Calu3 (cell line): ENCODE measurements at regions not wholly inside any gene's neighbourhood (a gene's known extent, or its start where the extent isn't known, plus 50 kb on each side); places are given as distances from the start of the nearest gene placed in this dataset.

Source experiments
- BruUV-seq: library from RNA; stranded (reverse); fragments of 400-500 nt; replicated peaks from 2 replicates; lab custom pipeline; 2021; lab: Mats Ljungman, UMichigan
- CTCF ChIA-PET: fragments of 300-600 bp; sonication (Branson Sonifier 250); formaldehyde crosslinking; loops from one replicate; lab custom pipeline; 2022; ENCODE audit warnings: antibody characterized with exemption; lab: Charles Lee
- DNase-seq: peaks from one replicate; pipeline ENCODE4 v3.0.0; 2022
- H3K27ac Mint-ChIP-seq: one replicate; pipeline ENCODE4 v1.8.0; 2022; ENCODE audit warnings: mixed read lengths; ENCODE audit not compliant: unreplicated experiment
- H3K27me3 Mint-ChIP-seq: one replicate; pipeline ENCODE4 v1.8.0; 2022; ENCODE audit warnings: mixed read lengths; ENCODE audit not compliant: unreplicated experiment
- H3K36me3 Mint-ChIP-seq: one replicate; pipeline ENCODE4 v1.8.0; 2022; ENCODE audit warnings: mild to moderate bottlenecking, moderate library complexity, mixed read lengths; ENCODE audit not compliant: insufficient read depth, unreplicated experiment
- H3K4me1 Mint-ChIP-seq: one replicate; pipeline ENCODE4 v1.8.0; 2022; ENCODE audit warnings: mild to moderate bottlenecking, low read depth, mixed read lengths; ENCODE audit not compliant: unreplicated experiment
- H3K4me3 Mint-ChIP-seq: one replicate; pipeline ENCODE4 v1.8.0; 2022; ENCODE audit warnings: mild to moderate bottlenecking, low read depth, moderate library complexity, mixed read lengths; ENCODE audit not compliant: unreplicated experiment
- H3K9me3 Mint-ChIP-seq: one replicate; pipeline ENCODE4 v1.8.0; 2022; ENCODE audit warnings: low read depth, mixed read lengths; ENCODE audit not compliant: unreplicated experiment
- CTCF ChIP-seq: fragments of 200-600 bp; IDR thresholded peaks from one replicate; pipeline ENCODE4 v1.8.0; 2022; ENCODE audit warnings: antibody characterized with exemption; ENCODE audit not compliant: unreplicated experiment
- intact Hi-C: fragments of 100-400 bp; cut with micrococcal nuclease; formaldehyde crosslinking; loops from one replicate; pipeline ENCODE4 v1.10.0; 2022; ENCODE audit not compliant: unreplicated experiment

- intact Hi-C loops, result no loop called here
- H3K4me3 Mint-ChIP-seq, result no peak overlapping the region
- no peak for DNase-seq
- CTCF ChIA-PET, result no interaction called here
- H3K9me3 Mint-ChIP-seq, result peaks cover 6% of the 10 kb centered on the region
- no peak overlapping the region for H3K27ac Mint-ChIP-seq
- no TSS peak for BruUV-seq
- no peak for TF ChIP-seq CTCF
- no peaks in the 10 kb centered on the region for H3K27me3 Mint-ChIP-seq
- H3K4me1 Mint-ChIP-seq, result no peaks in the 10 kb centered on the region
- no peaks in the 10 kb centered on the region for H3K36me3 Mint-ChIP-seq
These were observed 1355.2 kb downstream of the XPNPEP1 start for GRCh38 chr10:108567899-108568752.

- H3K27ac Mint-ChIP-seq, result no peak overlapping the region
- no peaks in the 10 kb centered on the region for H3K36me3 Mint-ChIP-seq
- no TSS peak for BruUV-seq
- no peak overlapping the region for H3K4me3 Mint-ChIP-seq
- DNase-seq, result no peak
- H3K4me1 Mint-ChIP-seq, result no peaks in the 10 kb centered on the region
- intact Hi-C loops, result no loop called here
- H3K27me3 Mint-ChIP-seq, result no peaks in the 10 kb centered on the region
- CTCF ChIA-PET, result no interaction called here
- peaks cover 3% of the 10 kb centered on the region for H3K9me3 Mint-ChIP-seq
- no peak for TF ChIP-seq CTCF
These were observed 1356.8 kb downstream of the XPNPEP1 start for GRCh38 chr10:108566316-108567107.

GRCh38 chr10:108562105-108562504 is 1361.2 kb downstream of the XPNPEP1 start:
- Mint-ChIP-seq H3K27me3 (no peaks in the 10 kb centered on the region), H3K9me3 (peaks cover 3% of the 10 kb centered on the region), H3K4me1 (no peaks in the 10 kb centered on the region), H3K36me3 (no peaks in the 10 kb centered on the region), H3K27ac (no peak overlapping the region), H3K4me3 (no peak overlapping the region)
- DNase-seq, result no peak
- no TSS peak for BruUV-seq
- intact Hi-C loops, result no loop called here
- TF ChIP-seq CTCF, result no peak
- CTCF ChIA-PET, result no interaction called here

GRCh38 chr10:108561649-108562048 is 1361.7 kb downstream of the XPNPEP1 start:
- no TSS peak for BruUV-seq
- no peaks in the 10 kb centered on the region for H3K36me3 Mint-ChIP-seq
- no peak for DNase-seq
- no peaks in the 10 kb centered on the region for H3K9me3 Mint-ChIP-seq
- H3K4me3 Mint-ChIP-seq, result no peak overlapping the region
- no peaks in the 10 kb centered on the region for H3K4me1 Mint-ChIP-seq
- no peak for TF ChIP-seq CTCF
- intact Hi-C loops, result no loop called here
- no peak overlapping the region for H3K27ac Mint-ChIP-seq
- no peaks in the 10 kb centered on the region for H3K27me3 Mint-ChIP-seq
- CTCF ChIA-PET, result no interaction called here
